DOHH2 (cell line): ENCODE measurements at regions not wholly inside any gene's neighbourhood (a gene's known extent, or its start where the extent isn't known, plus 50 kb on each side); places are given as distances from the start of the nearest gene placed in this dataset.

ENCODE experiments used
- H3F3A ChIP-seq: fragments of 200-600 bp; sonication (generic), shearing (Covaris generic); 2 replicates; pipeline ENCODE4 v1.6.0; 2016; ENCODE audit warnings: antibody characterized with exemption, mild to moderate bottlenecking; ENCODE audit not compliant: control insufficient read depth, insufficient read depth
- H3K27ac ChIP-seq: fragments of 200-600 bp; sonication (generic); 2 replicates; pipeline ENCODE4 v1.5.1; 2014; ENCODE audit warnings: low read depth, mild to moderate bottlenecking, low read length, moderate library complexity
- H3K27me3 ChIP-seq: fragments of 200-600 bp; sonication (generic); 2 replicates; pipeline ENCODE4 v1.6.1; 2014; ENCODE audit warnings: mild to moderate bottlenecking, low read length, mixed read lengths; ENCODE audit not compliant: control insufficient read depth
- H3K36me3 ChIP-seq: fragments of 200-600 bp; sonication (generic); 2 replicates; pipeline ENCODE4 v1.6.1; 2014; ENCODE audit warnings: mild to moderate bottlenecking, low read length, moderate library complexity, mixed read lengths; ENCODE audit not compliant: control insufficient read depth
- H3K4me1 ChIP-seq: fragments of 200-600 bp; sonication (generic); 2 replicates; pipeline ENCODE4 v1.6.1; 2014; ENCODE audit warnings: mild to moderate bottlenecking, low read length, mixed read lengths; ENCODE audit not compliant: control insufficient read depth
- H3K4me2 ChIP-seq: fragments of 200-600 bp; sonication (generic); 2 replicates; pipeline ENCODE4 v1.6.0; 2014; ENCODE audit warnings: mild to moderate bottlenecking, low read length, moderate library complexity
- H3K4me3 ChIP-seq: fragments of 200-600 bp; sonication (generic); 2 replicates; pipeline ENCODE4 v1.5.1; 2014; ENCODE audit warnings: mild to moderate bottlenecking, low read length, mixed read lengths
- H3K79me2 ChIP-seq: fragments of 200-600 bp; sonication (generic); 2 replicates; pipeline ENCODE4 v1.6.1; 2014; ENCODE audit warnings: mild to moderate bottlenecking, low read length, mixed read lengths; ENCODE audit not compliant: control insufficient read depth
- H3K9me2 ChIP-seq: fragments of 200-600 bp; sonication (generic); replicated peaks from 2 replicates; pipeline ENCODE4 v1.6.1; 2014; ENCODE audit warnings: mild to moderate bottlenecking, low read length, mixed read lengths; ENCODE audit not compliant: control insufficient read depth
- H3K9me3 ChIP-seq: fragments of 200-600 bp; sonication (generic); 2 replicates; pipeline ENCODE4 v1.6.1; 2014; ENCODE audit warnings: antibody characterized with exemption, low read length, mixed read lengths; ENCODE audit not compliant: control insufficient read depth, insufficient read depth
- H4K20me1 ChIP-seq: fragments of 200-600 bp; sonication (generic); 2 replicates; pipeline ENCODE4 v1.6.0; 2014; ENCODE audit warnings: low read depth, mild to moderate bottlenecking, antibody characterized with exemption, low read length, moderate library complexity; ENCODE audit not compliant: control insufficient read depth, insufficient read depth
- EZH2phosphoT487 ChIP-seq: fragments of 200-600 bp; sonication (generic); IDR thresholded peaks from 2 replicates; pipeline ENCODE4 v1.6.1; 2017; ENCODE audit warnings: borderline replicate concordance, mild to moderate bottlenecking, antibody characterized with exemption, low read length, moderate library complexity, mixed read lengths
- TF ChIP-seq, protein P1 (sequence below): fragments of 200-600 bp; sonication (generic); IDR thresholded peaks from one replicate; pipeline ENCODE4 v1.5.1; 2014; ENCODE audit warnings: antibody characterized with exemption, mild to moderate bottlenecking, low read depth, low read length; ENCODE audit not compliant: poor library complexity, severe bottlenecking

DNA sequence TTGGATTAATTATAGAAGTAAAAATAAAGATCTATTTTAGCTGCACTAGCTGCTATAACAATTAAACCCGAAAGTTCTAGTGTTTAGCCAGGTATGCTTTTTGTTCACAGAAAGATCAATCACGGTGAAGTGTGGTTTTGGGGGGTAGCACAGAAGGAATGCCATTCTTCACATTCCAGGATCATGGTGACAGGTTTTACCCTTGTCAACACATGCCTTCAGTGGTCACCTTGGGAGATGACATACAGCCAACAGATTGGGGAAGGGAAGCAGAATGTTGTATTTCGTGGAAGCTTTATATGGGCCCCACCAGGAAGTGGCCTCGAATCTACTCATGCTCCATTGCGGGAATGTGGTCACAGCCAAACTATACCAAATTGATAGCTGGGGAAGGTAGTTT lies 753.6 kb downstream of the RAPGEF2 start:
- Histone ChIP-seq H4K20me1 (no peaks in the 10 kb centered on the region), H3K4me3 (no peak overlapping the region), H3K4me2 (no peak overlapping the region), H3K79me2 (no peaks in the 10 kb centered on the region), H3K27ac (no peak overlapping the region), H3K9me2 (no peaks in the 10 kb centered on the region), H3K9me3 (no peaks in the 10 kb centered on the region), H3K36me3 (no peaks in the 10 kb centered on the region), H3F3A (no peaks in the 10 kb centered on the region), H3K27me3 (no peaks in the 10 kb centered on the region), H3K4me1 (no peaks in the 10 kb centered on the region)
- no peak for TF ChIP-seq EZH2phosphoT487
- TF ChIP-seq, protein P1, sequence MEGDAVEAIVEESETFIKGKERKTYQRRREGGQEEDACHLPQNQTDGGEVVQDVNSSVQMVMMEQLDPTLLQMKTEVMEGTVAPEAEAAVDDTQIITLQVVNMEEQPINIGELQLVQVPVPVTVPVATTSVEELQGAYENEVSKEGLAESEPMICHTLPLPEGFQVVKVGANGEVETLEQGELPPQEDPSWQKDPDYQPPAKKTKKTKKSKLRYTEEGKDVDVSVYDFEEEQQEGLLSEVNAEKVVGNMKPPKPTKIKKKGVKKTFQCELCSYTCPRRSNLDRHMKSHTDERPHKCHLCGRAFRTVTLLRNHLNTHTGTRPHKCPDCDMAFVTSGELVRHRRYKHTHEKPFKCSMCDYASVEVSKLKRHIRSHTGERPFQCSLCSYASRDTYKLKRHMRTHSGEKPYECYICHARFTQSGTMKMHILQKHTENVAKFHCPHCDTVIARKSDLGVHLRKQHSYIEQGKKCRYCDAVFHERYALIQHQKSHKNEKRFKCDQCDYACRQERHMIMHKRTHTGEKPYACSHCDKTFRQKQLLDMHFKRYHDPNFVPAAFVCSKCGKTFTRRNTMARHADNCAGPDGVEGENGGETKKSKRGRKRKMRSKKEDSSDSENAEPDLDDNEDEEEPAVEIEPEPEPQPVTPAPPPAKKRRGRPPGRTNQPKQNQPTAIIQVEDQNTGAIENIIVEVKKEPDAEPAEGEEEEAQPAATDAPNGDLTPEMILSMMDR: no peak

DNA sequence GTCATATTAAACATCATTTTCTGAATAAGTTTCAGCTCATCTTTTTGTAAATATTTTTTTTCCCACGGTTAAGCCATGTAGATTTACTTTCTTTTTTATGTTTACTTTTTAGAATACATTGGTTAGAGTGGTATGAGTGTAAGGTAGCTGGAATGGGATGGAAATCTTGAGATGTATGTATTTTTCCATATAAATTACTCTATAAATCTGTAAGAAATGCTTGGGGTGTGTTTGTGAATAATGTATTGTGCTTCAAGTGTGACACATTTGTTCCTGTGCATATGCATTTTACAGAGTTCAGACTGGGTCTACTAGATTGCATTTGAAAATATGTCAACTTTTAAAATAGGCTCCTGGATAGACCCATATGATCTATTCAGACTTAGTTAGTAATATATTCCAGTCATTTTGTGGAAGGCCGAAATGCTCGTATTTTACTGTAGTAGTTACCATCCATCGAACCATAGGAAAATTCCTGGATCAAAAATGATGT lies 756.8 kb downstream of the RAPGEF2 start:
- Histone ChIP-seq H3K4me1 (no peaks in the 10 kb centered on the region), H3K36me3 (no peaks in the 10 kb centered on the region), H3F3A (no peaks in the 10 kb centered on the region), H3K9me3 (no peaks in the 10 kb centered on the region), H3K27me3 (no peaks in the 10 kb centered on the region), H3K4me2 (no peak overlapping the region), H3K4me3 (no peak overlapping the region), H3K79me2 (no peaks in the 10 kb centered on the region), H4K20me1 (no peaks in the 10 kb centered on the region), H3K9me2 (no peaks in the 10 kb centered on the region), H3K27ac (no peak overlapping the region)
- TF ChIP-seq EZH2phosphoT487: no peak

DNA sequence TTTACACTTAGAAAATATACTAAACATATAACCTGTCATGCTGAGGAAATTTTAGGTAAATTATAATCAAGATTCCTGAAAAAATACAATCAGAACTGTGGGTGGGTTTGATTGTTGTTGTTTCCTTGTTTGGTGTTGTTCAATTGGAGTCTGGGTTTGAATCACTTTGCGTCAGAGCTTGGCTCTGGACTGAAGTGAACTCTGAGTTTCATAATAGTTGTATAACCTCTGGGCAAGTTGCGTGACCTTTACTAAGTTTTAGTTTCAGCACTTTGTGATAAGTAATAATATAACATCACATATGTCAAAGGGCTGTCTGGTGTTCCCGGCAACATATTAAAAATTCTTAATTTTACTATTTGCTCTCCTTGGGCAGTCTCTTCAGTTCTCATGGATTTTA lies 758.1 kb downstream of the RAPGEF2 start:
- Histone ChIP-seq H3F3A (no peaks in the 10 kb centered on the region), H3K9me2 (no peaks in the 10 kb centered on the region), H3K4me3 (no peak overlapping the region), H3K36me3 (no peaks in the 10 kb centered on the region), H3K27me3 (no peaks in the 10 kb centered on the region), H3K4me2 (no peak overlapping the region), H3K79me2 (no peaks in the 10 kb centered on the region), H3K27ac (no peak overlapping the region), H3K9me3 (no peaks in the 10 kb centered on the region), H4K20me1 (no peaks in the 10 kb centered on the region), H3K4me1 (no peaks in the 10 kb centered on the region)
- TF ChIP-seq EZH2phosphoT487: no peak
- TF ChIP-seq, protein P1: no peak

DNA sequence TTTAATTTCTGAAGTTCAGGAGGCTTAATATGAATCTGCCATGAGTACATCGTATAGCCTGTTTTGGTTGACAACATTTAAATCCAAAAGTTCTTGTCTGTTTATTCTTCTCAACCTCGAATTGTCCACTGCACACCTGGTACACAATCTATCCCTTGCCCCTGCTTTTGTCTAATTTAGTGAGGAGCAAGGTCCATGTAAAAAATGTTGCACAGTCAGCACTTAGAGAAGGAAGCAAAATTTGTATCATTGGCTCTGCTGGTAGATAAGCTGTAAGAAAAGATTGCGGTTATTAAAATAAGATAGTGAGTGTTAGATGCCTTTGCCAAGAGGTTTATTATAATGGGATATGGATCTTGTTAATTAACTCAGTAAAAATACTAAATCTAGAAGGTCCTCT lies 761.5 kb downstream of the RAPGEF2 start:
- H3K36me3 ChIP-seq: no peaks in the 10 kb centered on the region
- H3K27me3 ChIP-seq: no peaks in the 10 kb centered on the region
- TF ChIP-seq, protein P1: no peak
- no peak for TF ChIP-seq EZH2phosphoT487
- H3K27ac ChIP-seq: no peak overlapping the region
- no peaks in the 10 kb centered on the region for H3F3A ChIP-seq
- no peaks in the 10 kb centered on the region for H3K4me1 ChIP-seq
- no peaks in the 10 kb centered on the region for H3K79me2 ChIP-seq
- H3K4me2 ChIP-seq: no peak overlapping the region
- H3K9me3 ChIP-seq: no peaks in the 10 kb centered on the region
- no peaks in the 10 kb centered on the region for H3K9me2 ChIP-seq
- no peak overlapping the region for H3K4me3 ChIP-seq
- H4K20me1 ChIP-seq: no peaks in the 10 kb centered on the region
